WTC11 (cell line): ENCODE measurements at regions not wholly inside any gene's neighbourhood (a gene's known extent, or its start where the extent isn't known, plus 50 kb on each side); places are given as distances from the start of the nearest gene placed in this dataset.
"Not testable (repeated sequence)": the region's sequence is repeated elsewhere in the genome, so short reads cannot be mapped to it uniquely, and the experiment has no call there.

Experiments
- ATAC-seq: fragments of 200-7000 bp; cut with Tn5 transposase; 2 replicates; pipeline ENCODE4 v1.10.0; 2021; ENCODE audit warnings: mild to moderate bottlenecking, moderate library complexity
- CTCF ChIA-PET: fragments of 300-600 bp; sonication (Branson Sonifier 250); formaldehyde crosslinking; loops from one replicate; lab custom pipeline; 2021; ENCODE audit warnings: antibody characterized with exemption; lab: Charles Lee
- POLR2A ChIA-PET: fragments of 350-600 bp; sonication (Branson Sonifier 250); formaldehyde crosslinking; loops from one replicate; lab custom pipeline; 2021; ENCODE audit warnings: antibody characterized with exemption; lab: Charles Lee
- DNase-seq: peaks from one replicate; pipeline ENCODE4 v3.0.0; 2021; ENCODE audit warnings: low spot score
- H3K27ac Mint-ChIP-seq: 2 replicates; pipeline ENCODE4 v1.8.0; 2021; ENCODE audit warnings: mixed read lengths
- H3K27me3 Mint-ChIP-seq: 2 replicates; pipeline ENCODE4 v1.8.0; 2021; ENCODE audit warnings: low read depth, mild to moderate bottlenecking, moderate library complexity, mixed read lengths
- H3K36me3 Mint-ChIP-seq: 2 replicates; pipeline ENCODE4 v1.8.0; 2021; ENCODE audit warnings: mixed read lengths
- H3K4me1 Mint-ChIP-seq: 2 replicates; pipeline ENCODE4 v1.8.0; 2022; ENCODE audit warnings: mixed read lengths
- H3K4me3 Mint-ChIP-seq: 2 replicates; pipeline ENCODE4 v1.8.0; 2021; ENCODE audit warnings: mild to moderate bottlenecking, moderate library complexity, mixed read lengths
- H3K9me3 Mint-ChIP-seq: 2 replicates; pipeline ENCODE4 v1.8.0; 2021; ENCODE audit warnings: mixed read lengths
- CTCF ChIP-seq: fragments of 200-600 bp; IDR thresholded peaks from 2 replicates; pipeline ENCODE4 v1.8.0; 2022; ENCODE audit warnings: antibody characterized with exemption
- E2F1 ChIP-seq: sonication (generic); formaldehyde crosslinking; IDR thresholded peaks from 2 replicates; pipeline ENCODE4 v1.8.0; 2022; ENCODE audit warnings: mild to moderate bottlenecking, missing genetic modification reagents
- E2F4 ChIP-seq: sonication (generic); formaldehyde crosslinking; IDR thresholded peaks from 2 replicates; pipeline ENCODE4 v1.8.1; 2022; ENCODE audit warnings: low read depth, mild to moderate bottlenecking, moderate library complexity, missing genetic modification reagents, borderline replicate concordance
- ERG ChIP-seq: fragments of 250-450 bp; sonication (Bioruptor Pico); IDR thresholded peaks from 2 replicates; pipeline ENCODE4 v1.8.0; 2021; ENCODE audit warnings: mild to moderate bottlenecking
- FOXJ3 ChIP-seq: sonication (generic); formaldehyde crosslinking; IDR thresholded peaks from 2 replicates; pipeline ENCODE4 v1.9.0; 2021; ENCODE audit warnings: missing genetic modification reagents, mild to moderate bottlenecking, borderline replicate concordance
- FOXP1 ChIP-seq: sonication (generic); formaldehyde crosslinking; IDR thresholded peaks from 2 replicates; pipeline ENCODE4 v1.8.0; 2022; ENCODE audit warnings: missing genetic modification reagents, mild to moderate bottlenecking, moderate library complexity, borderline replicate concordance
- HMGXB4 ChIP-seq: sonication (generic); formaldehyde crosslinking; IDR thresholded peaks from 2 replicates; pipeline ENCODE4 v1.8.1; 2023; ENCODE audit warnings: mild to moderate bottlenecking, moderate library complexity, missing genetic modification reagents
- JUN ChIP-seq: sonication (generic); formaldehyde crosslinking; IDR thresholded peaks from 2 replicates; pipeline ENCODE4 v1.8.0; 2023; ENCODE audit warnings: mild to moderate bottlenecking, missing genetic modification reagents
- NFATC4 ChIP-seq: fragments of 250-450 bp; sonication (Bioruptor Pico); IDR thresholded peaks from 2 replicates; pipeline ENCODE4 v1.9.0; 2021; ENCODE audit warnings: mild to moderate bottlenecking
- NFE2L1 ChIP-seq: sonication (generic); formaldehyde crosslinking; IDR thresholded peaks from 2 replicates; pipeline ENCODE4 v1.8.1; 2023; ENCODE audit warnings: missing genetic modification reagents
- SMAD4 ChIP-seq: sonication (generic); formaldehyde crosslinking; IDR thresholded peaks from 2 replicates; pipeline ENCODE4 v1.8.0; 2022; ENCODE audit warnings: mild to moderate bottlenecking, missing genetic modification reagents
- SOX15 ChIP-seq: fragments of 250-450 bp; sonication (Bioruptor Pico); IDR thresholded peaks from 2 replicates; pipeline ENCODE4 v1.9.0; 2021; ENCODE audit warnings: mild to moderate bottlenecking
- TCF7 ChIP-seq: sonication (generic); formaldehyde crosslinking; IDR thresholded peaks from 2 replicates; pipeline ENCODE4 v1.8.0; 2022; ENCODE audit warnings: mild to moderate bottlenecking, low read depth, missing genetic modification reagents, moderate library complexity
- ZMAT4 ChIP-seq: fragments of 250-450 bp; sonication (Bioruptor Pico); IDR thresholded peaks from 2 replicates; pipeline ENCODE4 v1.9.0; 2021; ENCODE audit warnings: mild to moderate bottlenecking
- ZNF219 ChIP-seq: sonication (generic); formaldehyde crosslinking; IDR thresholded peaks from 2 replicates; pipeline ENCODE4 v1.8.0; 2023; ENCODE audit warnings: missing genetic modification reagents, mild to moderate bottlenecking, borderline replicate concordance

- H3K4me1 Mint-ChIP-seq, H3K27me3 Mint-ChIP-seq, H3K4me3 Mint-ChIP-seq, DNase-seq, H3K27ac Mint-ChIP-seq, CTCF ChIA-PET, ATAC-seq: not testable (repeated sequence)
- POLR2A ChIA-PET, result interaction anchor here (0.8 kb wide), 1 partner anchor 202 kb away, joined by 4 read pairs; no protein-coding TSS in a partner anchor
- Mint-ChIP-seq H3K9me3 (peaks cover 18% of the 10 kb centered on the region), H3K36me3 (peaks cover 18% of the 10 kb centered on the region)
- 0 out of 2 replicates have a peak, but pooled peaks have one; percentile 50 for TF ChIP-seq NFE2L1 (CRISPR knock-in tag)
Observed at GRCh38 chr6:167671379-167671976, 155.2 kb upstream of the AFDN start.

GRCh38 chr6:167671977-167672687 lies 154.6 kb upstream of the AFDN start:
- TF ChIP-seq FOXP1 (CRISPR knock-in tag) (0 out of 2 replicates have a peak, but pooled peaks have one; percentile 21), TCF7 (CRISPR knock-in tag) (peak; percentile 35; the same call in 1 of the 2 replicates), NFE2L1 (CRISPR knock-in tag) (0 out of 2 replicates have a peak, but pooled peaks have one; percentile 16), SMAD4 (CRISPR knock-in tag) (no peak)
- POLR2A ChIA-PET, result interaction anchor here (0.8 kb wide), 1 partner anchor 203 kb away, joined by 4 read pairs; no protein-coding TSS in a partner anchor
- peaks cover 18% of the 10 kb centered on the region for H3K9me3 Mint-ChIP-seq
- CTCF ChIA-PET, result no interaction called here
- H3K27me3 Mint-ChIP-seq, result no peaks in the 10 kb centered on the region; the same call in 1 of the 2 replicates
- no peak for DNase-seq
- H3K27ac Mint-ChIP-seq, result no peak overlapping the region
- H3K4me3 Mint-ChIP-seq, result no peak overlapping the region
- peaks cover 18% of the 10 kb centered on the region for H3K36me3 Mint-ChIP-seq
- ATAC-seq, result no peak
- peaks cover 10% of the 10 kb centered on the region for H3K4me1 Mint-ChIP-seq

- DNase-seq, result no peak
- POLR2A ChIA-PET, result no interaction called here
- H3K36me3 Mint-ChIP-seq, result peaks cover 18% of the 10 kb centered on the region
- peaks cover 1% of the 10 kb centered on the region; the same call in 1 of the 2 replicates for H3K27me3 Mint-ChIP-seq
- no peak for TF ChIP-seq CTCF
- TF ChIP-seq, all 79 proteins: peak for 0
- Mint-ChIP-seq H3K4me1 (peaks cover 16% of the 10 kb centered on the region), H3K9me3 (peaks cover 18% of the 10 kb centered on the region), H3K4me3 (no peak overlapping the region), H3K27ac (no peak overlapping the region)
- no peak for ATAC-seq
- CTCF ChIA-PET, result no interaction called here
Observed at GRCh38 chr6:167672738-167673137, 154.0 kb upstream of the AFDN start.

GRCh38 chr6:167673946-167674345 lies 152.8 kb upstream of the AFDN start:
- H3K4me1 Mint-ChIP-seq, result peaks cover 25% of the 10 kb centered on the region

More at GRCh38 chr6:167673946-167674345, 152.8 kb upstream of the AFDN start:
- POLR2A ChIA-PET, result no interaction called here
- H3K27me3 Mint-ChIP-seq, result peaks cover 4% of the 10 kb centered on the region; the same call in 1 of the 2 replicates
- H3K9me3 Mint-ChIP-seq, result peaks cover 18% of the 10 kb centered on the region
- H3K27ac Mint-ChIP-seq, result no peak overlapping the region
- TF ChIP-seq SOX15 (CRISPR knock-in tag), result no peak
- no peak for TF ChIP-seq HMGXB4 (CRISPR knock-in tag)
- TF ChIP-seq E2F1 (CRISPR knock-in tag), result no peak
- no peak for TF ChIP-seq FOXJ3 (CRISPR knock-in tag)
- no peak for TF ChIP-seq JUN (CRISPR knock-in tag)
- TF ChIP-seq ZNF219 (CRISPR knock-in tag), result no peak
- no peak for TF ChIP-seq NFATC4 (CRISPR knock-in tag)
- TF ChIP-seq E2F4, result no peak
- no peak for TF ChIP-seq ZMAT4
- no peak for TF ChIP-seq ERG (CRISPR knock-in tag)
- no peak overlapping the region for H3K4me3 Mint-ChIP-seq
- CTCF ChIA-PET, result interaction anchor here (0.9 kb wide), 1 partner anchor 323 kb away, joined by 3 read pairs; no protein-coding TSS in a partner anchor
- no peak for DNase-seq
- no peak for ATAC-seq
- H3K36me3 Mint-ChIP-seq, result peaks cover 18% of the 10 kb centered on the region
